KMS-11 (cell line): ENCODE measurements at regions not wholly inside any gene's neighbourhood (a gene's known extent, or its start where the extent isn't known, plus 50 kb on each side); places are given as distances from the start of the nearest gene placed in this dataset.

Source experiments
- H2AFZ ChIP-seq: fragments of 200-600 bp; sonication (generic); 2 replicates; pipeline ENCODE4 v1.6.1; 2016; ENCODE audit warnings: antibody characterized with exemption, mixed run types, low read depth
- H3K27ac ChIP-seq: fragments of 200-600 bp; sonication (generic); 2 replicates; pipeline ENCODE4 v1.6.1; 2016; ENCODE audit warnings: mild to moderate bottlenecking, mixed run types
- H3K27me3 ChIP-seq: fragments of 200-600 bp; sonication (generic); 2 replicates; pipeline ENCODE4 v1.6.1; 2017; ENCODE audit warnings: mild to moderate bottlenecking, low read depth, mixed run types, moderate library complexity; ENCODE audit not compliant: insufficient read depth
- H3K36me3 ChIP-seq: fragments of 200-600 bp; sonication (generic); 2 replicates; pipeline ENCODE4 v1.6.1; 2017; ENCODE audit warnings: mild to moderate bottlenecking, mixed run types; ENCODE audit not compliant: insufficient read depth
- H3K4me1 ChIP-seq: fragments of 200-600 bp; sonication (generic); 2 replicates; pipeline ENCODE4 v1.6.1; 2016; ENCODE audit warnings: mild to moderate bottlenecking, low read depth, mixed run types; ENCODE audit not compliant: poor library complexity, severe bottlenecking
- H3K4me2 ChIP-seq: fragments of 200-600 bp; sonication (generic); 2 replicates; pipeline ENCODE4 v1.7.0; 2016; ENCODE audit warnings: mild to moderate bottlenecking, mixed run types
- H3K4me3 ChIP-seq: fragments of 200-600 bp; sonication (generic); IDR thresholded peaks from 2 replicates; pipeline ENCODE4 v1.6.1; 2017; ENCODE audit warnings: low read depth, low read length, mixed read lengths; ENCODE audit not compliant: insufficient read depth
- H3K79me2 ChIP-seq: fragments of 200-600 bp; sonication (generic); 2 replicates; pipeline ENCODE4 v1.6.1; 2016; ENCODE audit warnings: low read depth, mixed run types; ENCODE audit not compliant: insufficient read depth
- H3K9ac ChIP-seq: fragments of 200-600 bp; sonication (generic); 2 replicates; pipeline ENCODE4 v1.6.1; 2016; ENCODE audit warnings: mild to moderate bottlenecking, mixed run types
- H4K20me1 ChIP-seq: fragments of 200-600 bp; sonication (generic); 2 replicates; pipeline ENCODE4 v1.6.1; 2016; ENCODE audit warnings: mild to moderate bottlenecking, mixed run types; ENCODE audit not compliant: insufficient read depth
- CTCF ChIP-seq: fragments of 200-600 bp; sonication (generic); conservative IDR thresholded peaks from 2 replicates; pipeline ENCODE4 v1.6.1; 2017; ENCODE audit warnings: low read depth, mild to moderate bottlenecking, antibody characterized with exemption, low read length, moderate library complexity, mixed read lengths

- Histone ChIP-seq H3K79me2 (no peaks in the 10 kb centered on the region), H3K9ac (no peak overlapping the region), H3K4me1 (no peaks in the 10 kb centered on the region), H3K4me2 (no peak overlapping the region), H3K27me3 (no peaks in the 10 kb centered on the region), H3K27ac (no peak overlapping the region), H4K20me1 (no peaks in the 10 kb centered on the region), H3K36me3 (no peaks in the 10 kb centered on the region), H2AFZ (no peak overlapping the region), H3K4me3 (no peak overlapping the region)
- no peak for TF ChIP-seq CTCF
Measured at GRCh38 chr5:85533341-85534047, 1084.2 kb upstream of the COX7C start.

GRCh38 chr5:85538362-85538761 is 1079.4 kb upstream of the COX7C start:
- Histone ChIP-seq H3K4me2 (no peak overlapping the region), H2AFZ (no peak overlapping the region), H4K20me1 (no peaks in the 10 kb centered on the region)

GRCh38 chr5:85545129-85545528 is 1072.6 kb upstream of the COX7C start:
- Histone ChIP-seq H3K27ac (no peak overlapping the region), H3K4me2 (no peak overlapping the region), H4K20me1 (no peaks in the 10 kb centered on the region), H3K9ac (no peak overlapping the region), H3K4me3 (no peak overlapping the region), H3K27me3 (no peaks in the 10 kb centered on the region), H2AFZ (no peak overlapping the region), H3K4me1 (no peaks in the 10 kb centered on the region), H3K79me2 (no peaks in the 10 kb centered on the region), H3K36me3 (no peaks in the 10 kb centered on the region)
- TF ChIP-seq CTCF: no peak

More at GRCh38 chr5:85538362-85538761, 1079.4 kb upstream of the COX7C start:
- Histone ChIP-seq H3K9ac (no peak overlapping the region), H3K79me2 (no peaks in the 10 kb centered on the region), H3K4me1 (no peaks in the 10 kb centered on the region), H3K27ac (no peak overlapping the region), H3K27me3 (no peaks in the 10 kb centered on the region), H3K36me3 (no peaks in the 10 kb centered on the region), H3K4me3 (no peak overlapping the region)
- TF ChIP-seq CTCF: no peak

GRCh38 chr5:85549229-85549628 is 1068.5 kb upstream of the COX7C start:
- H3K27ac ChIP-seq: no peak overlapping the region
- TF ChIP-seq CTCF: no peak
- no peak overlapping the region for H3K4me3 ChIP-seq
- H3K27me3 ChIP-seq: no peaks in the 10 kb centered on the region
- H3K9ac ChIP-seq: no peak overlapping the region
- no peak overlapping the region for H2AFZ ChIP-seq
- no peaks in the 10 kb centered on the region for H3K4me1 ChIP-seq
- no peaks in the 10 kb centered on the region for H3K79me2 ChIP-seq
- no peaks in the 10 kb centered on the region for H3K36me3 ChIP-seq
- no peak overlapping the region for H3K4me2 ChIP-seq
- no peaks in the 10 kb centered on the region for H4K20me1 ChIP-seq
